DND-41 (cell line): ENCODE measurements at regions not wholly inside any gene's neighbourhood (a gene's known extent, or its start where the extent isn't known, plus 50 kb on each side); places are given as distances from the start of the nearest gene placed in this dataset.

Experiments used
- ATAC-seq: fragments of 200-7000 bp; cut with Tn5 transposase; 3 replicates; pipeline ENCODE4 v1.9.1; 2021; ENCODE audit warnings: low read depth; ENCODE audit not compliant: insufficient read depth
- DNase-seq: peaks from one replicate; pipeline ENCODE4 v3.0.0-alpha.2; 2020
- H2AFZ ChIP-seq: 2 replicates; pipeline ENCODE4 v1.6.0; 2012; ENCODE audit warnings: low read depth, low read length
- H3K27ac ChIP-seq: 2 replicates; pipeline ENCODE4 v1.5.1; 2012; ENCODE audit warnings: low read length, inconsistent platforms
- H3K27me3 ChIP-seq: fragments of 200-600 bp; sonication (generic); 2 replicates; pipeline ENCODE4 v1.6.0; 2012; ENCODE audit warnings: low read length, mild to moderate bottlenecking, inconsistent platforms; ENCODE audit not compliant: insufficient read depth, poor library complexity
- H3K36me3 ChIP-seq: 2 replicates; pipeline ENCODE4 v1.5.1; 2012; ENCODE audit warnings: low read length, inconsistent platforms; ENCODE audit not compliant: insufficient read depth
- H3K4me1 ChIP-seq: 2 replicates; pipeline ENCODE4 v1.5.1; 2012; ENCODE audit warnings: mild to moderate bottlenecking, low read length; ENCODE audit not compliant: insufficient read depth
- H3K4me2 ChIP-seq: 2 replicates; pipeline ENCODE4 v1.6.0; 2012; ENCODE audit warnings: mild to moderate bottlenecking, moderate library complexity, low read length, inconsistent platforms; ENCODE audit not compliant: insufficient read depth
- H3K4me3 ChIP-seq, 2 experiments: fragments of 200-600 bp in 1 of 2; shearing (Covaris generic) in 1 of 2; 2 replicates each; pipeline ENCODE4 v1.5.1; 2012 to 2016; ENCODE audit warnings: inconsistent platforms in 2 of 2, low read length in 2 of 2, mild to moderate bottlenecking in 2 of 2, low read depth in 1 of 2, moderate library complexity in 1 of 2
- H3K79me2 ChIP-seq: 2 replicates; pipeline ENCODE4 v1.6.0; 2012; ENCODE audit warnings: low read length, inconsistent platforms; ENCODE audit not compliant: insufficient read depth
- H3K9ac ChIP-seq: 2 replicates; pipeline ENCODE4 v1.6.0; 2012; ENCODE audit warnings: low read depth, mild to moderate bottlenecking, inconsistent platforms, low read length, moderate library complexity
- H3K9me3 ChIP-seq: 2 replicates; pipeline ENCODE4 v1.5.1; 2012; ENCODE audit warnings: low read length, moderate library complexity, mild to moderate bottlenecking, inconsistent platforms; ENCODE audit not compliant: insufficient read depth, severe bottlenecking
- H4K20me1 ChIP-seq: 2 replicates; pipeline ENCODE4 v1.6.0; 2012; ENCODE audit warnings: low read length; ENCODE audit not compliant: insufficient read depth
- EZH2 ChIP-seq: IDR thresholded peaks from 3 replicates; pipeline ENCODE4 v1.6.1; 2012; ENCODE audit warnings: borderline replicate concordance, low read depth, mild to moderate bottlenecking, moderate library complexity, low read length, inconsistent platforms; ENCODE audit not compliant: severe bottlenecking
- TF ChIP-seq, protein P1 (sequence below): IDR thresholded peaks from 2 replicates; pipeline ENCODE4 v1.5.1; 2012; ENCODE audit warnings: borderline replicate concordance, low read length, moderate library complexity, mild to moderate bottlenecking; ENCODE audit not compliant: poor library complexity, severe bottlenecking; ENCODE audit errors: extremely low read depth

DNA sequence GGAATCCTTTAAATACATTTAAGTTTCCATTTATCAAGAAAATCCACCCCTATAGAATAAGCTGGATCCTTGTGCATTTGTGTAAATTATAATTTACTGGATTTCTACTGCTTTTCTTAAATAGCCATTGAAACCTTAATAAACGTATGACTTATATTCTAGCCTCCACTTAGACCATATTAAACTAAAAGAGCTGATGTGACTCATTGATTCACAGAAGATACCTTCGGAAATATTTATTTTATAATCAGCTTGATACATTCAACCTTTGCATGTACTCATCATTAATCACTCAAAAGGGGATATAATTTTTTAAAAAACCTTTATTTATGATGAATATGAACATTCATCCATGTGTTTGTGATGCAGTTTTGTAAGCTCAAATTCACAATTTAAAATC is 136.3 kb downstream of the SPRY2 start:
- Histone ChIP-seq H3K27ac (no peak overlapping the region), H3K4me1 (no peaks in the 10 kb centered on the region), H3K27me3 (no peaks in the 10 kb centered on the region), H4K20me1 (no peaks in the 10 kb centered on the region), H2AFZ (no peak overlapping the region), H3K9ac (no peak overlapping the region), H3K9me3 (no peaks in the 10 kb centered on the region), H3K36me3 (no peaks in the 10 kb centered on the region), H3K4me3 (no peak overlapping the region), H3K4me2 (no peak overlapping the region), H3K79me2 (no peaks in the 10 kb centered on the region)
- DNase-seq = no peak
- TF ChIP-seq EZH2 = no peak
- TF ChIP-seq, protein P1, sequence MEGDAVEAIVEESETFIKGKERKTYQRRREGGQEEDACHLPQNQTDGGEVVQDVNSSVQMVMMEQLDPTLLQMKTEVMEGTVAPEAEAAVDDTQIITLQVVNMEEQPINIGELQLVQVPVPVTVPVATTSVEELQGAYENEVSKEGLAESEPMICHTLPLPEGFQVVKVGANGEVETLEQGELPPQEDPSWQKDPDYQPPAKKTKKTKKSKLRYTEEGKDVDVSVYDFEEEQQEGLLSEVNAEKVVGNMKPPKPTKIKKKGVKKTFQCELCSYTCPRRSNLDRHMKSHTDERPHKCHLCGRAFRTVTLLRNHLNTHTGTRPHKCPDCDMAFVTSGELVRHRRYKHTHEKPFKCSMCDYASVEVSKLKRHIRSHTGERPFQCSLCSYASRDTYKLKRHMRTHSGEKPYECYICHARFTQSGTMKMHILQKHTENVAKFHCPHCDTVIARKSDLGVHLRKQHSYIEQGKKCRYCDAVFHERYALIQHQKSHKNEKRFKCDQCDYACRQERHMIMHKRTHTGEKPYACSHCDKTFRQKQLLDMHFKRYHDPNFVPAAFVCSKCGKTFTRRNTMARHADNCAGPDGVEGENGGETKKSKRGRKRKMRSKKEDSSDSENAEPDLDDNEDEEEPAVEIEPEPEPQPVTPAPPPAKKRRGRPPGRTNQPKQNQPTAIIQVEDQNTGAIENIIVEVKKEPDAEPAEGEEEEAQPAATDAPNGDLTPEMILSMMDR = no peak
- no peak for ATAC-seq

DNA sequence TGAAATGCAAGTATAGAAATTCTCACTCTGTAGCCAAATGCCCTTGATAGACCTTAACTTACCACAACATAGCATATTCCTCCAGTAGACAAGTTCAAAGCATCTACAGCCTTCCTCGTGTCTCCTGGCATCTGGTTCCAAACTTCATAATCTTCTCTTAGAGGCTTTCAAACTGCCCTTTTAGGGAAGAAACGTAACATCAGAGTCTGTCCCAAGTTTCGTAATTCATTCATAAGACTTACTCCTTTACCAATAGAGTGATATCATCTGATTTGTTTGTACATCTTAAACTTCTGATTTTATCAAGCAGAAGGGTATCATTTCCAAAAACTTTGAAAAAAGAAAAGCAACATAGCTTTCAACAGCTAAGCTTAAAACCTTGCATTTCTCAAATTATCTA is 137.4 kb downstream of the SPRY2 start:
- H3K27ac ChIP-seq = no peak overlapping the region
- H3K36me3 ChIP-seq = no peaks in the 10 kb centered on the region
- TF ChIP-seq, protein P1 = no peak
- no peak for TF ChIP-seq EZH2
- H3K4me2 ChIP-seq = no peak overlapping the region
- H3K79me2 ChIP-seq = no peaks in the 10 kb centered on the region
- H3K9me3 ChIP-seq = no peaks in the 10 kb centered on the region
- no peak overlapping the region for H3K4me3 ChIP-seq
- ATAC-seq = no peak
- no peak overlapping the region for H2AFZ ChIP-seq
- no peaks in the 10 kb centered on the region for H4K20me1 ChIP-seq
- H3K9ac ChIP-seq = no peak overlapping the region
- no peaks in the 10 kb centered on the region for H3K4me1 ChIP-seq
- no peaks in the 10 kb centered on the region for H3K27me3 ChIP-seq
- DNase-seq = no peak

DNA sequence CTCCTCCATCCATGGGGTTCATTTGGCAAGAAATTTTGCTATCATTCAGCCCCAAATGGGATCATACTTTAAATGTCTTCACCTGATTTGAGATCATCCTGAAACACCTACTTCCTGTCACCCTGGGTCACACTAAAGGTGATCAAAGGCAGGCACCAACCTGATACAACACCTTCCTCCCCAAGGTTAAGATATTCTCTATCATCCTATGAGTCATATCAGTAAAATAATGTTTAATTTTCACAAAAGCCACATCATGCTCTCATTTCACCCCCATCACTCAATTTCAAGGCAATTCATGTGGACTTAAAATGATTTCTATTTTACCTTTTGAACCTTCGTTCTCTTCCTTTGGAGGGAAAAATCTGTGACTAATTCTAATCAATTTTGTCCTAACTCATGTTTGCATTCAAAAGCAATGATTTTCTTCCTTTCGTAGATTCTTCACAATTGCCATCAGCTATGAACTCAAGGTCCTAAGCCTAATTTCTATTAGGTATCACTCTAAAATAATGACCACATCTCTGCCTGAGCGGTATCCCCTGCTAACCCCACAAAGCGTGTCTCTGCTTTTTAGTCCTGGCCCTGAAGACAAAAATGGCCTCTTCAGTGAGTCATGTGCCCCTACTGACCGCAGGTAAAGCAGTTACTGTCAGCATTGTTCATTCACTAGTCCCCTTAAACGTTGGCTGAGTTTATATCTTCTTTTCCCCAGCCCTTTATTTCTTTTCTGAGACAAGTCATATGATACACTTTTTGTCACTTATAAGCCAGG is 139.0 kb downstream of the SPRY2 start:
- Histone ChIP-seq H2AFZ (no peak overlapping the region), H3K79me2 (no peaks in the 10 kb centered on the region), H3K27ac (no peak overlapping the region), H3K36me3 (no peaks in the 10 kb centered on the region), H3K4me1 (no peaks in the 10 kb centered on the region), H3K27me3 (peaks cover under 1% of the 10 kb centered on the region), H3K9ac (no peak overlapping the region), H3K9me3 (no peaks in the 10 kb centered on the region), H3K4me3 (no peak overlapping the region), H3K4me2 (no peak overlapping the region), H4K20me1 (no peaks in the 10 kb centered on the region)
- TF ChIP-seq, protein P1 = no peak
- TF ChIP-seq EZH2 = no peak
- DNase-seq (no peak), ATAC-seq (no peak)
